T47D (cell line): ENCODE measurements at regions not wholly inside any gene's neighbourhood (a gene's known extent, or its start where the extent isn't known, plus 50 kb on each side); places are given as distances from the start of the nearest gene placed in this dataset.

Experiments used
- DNase-seq, 2 experiments: peaks; one replicate each; pipeline versions ENCODE4 v3.0.0 to v3.0.0-alpha.2; 2011 to 2012; ENCODE audit warnings: low read depth in 1 of 2, low spot score in 1 of 2
- JUND ChIP-seq: IDR thresholded peaks from 2 replicates; pipeline ENCODE4 v1.6.1; 2012; ENCODE audit warnings: low read depth
- in situ Hi-C: cut with HindIII; loops from 2 replicates; pipeline ENCODE4 v1.10.0; 2016; ENCODE audit warnings: low sequenced_read_pairs, low pct_unique_long_range_greater_than_20kb

- in situ Hi-C loops = no loop called here
- no peak for TF ChIP-seq JUND
- DNase-seq = no peak
Observed at GRCh38 chr6:167437888-167438484, 113.1 kb downstream of the TTLL2 start.

GRCh38 chr6:167441715-167442206, 116.9 kb downstream of the TTLL2 start:
- DNase-seq = no peak
- TF ChIP-seq JUND = no peak
- in situ Hi-C loops = no loop called here

GRCh38 chr6:167442245-167442644, 117.4 kb downstream of the TTLL2 start:
- in situ Hi-C loops = no loop called here
- DNase-seq = no peak
- no peak for TF ChIP-seq JUND

GRCh38 chr6:167442796-167443680, 118.2 kb downstream of the TTLL2 start:
- DNase-seq = no peak
- no peak for TF ChIP-seq JUND
- in situ Hi-C loops = no loop called here

GRCh38 chr6:167444602-167445346, 119.9 kb downstream of the TTLL2 start:
- in situ Hi-C loops = no loop called here
- no peak for DNase-seq
- no peak for TF ChIP-seq JUND

- TF ChIP-seq JUND = no peak
- in situ Hi-C loops = no loop called here
- DNase-seq = no peak
Observed at GRCh38 chr6:167445568-167445967, 120.7 kb downstream of the TTLL2 start.

GRCh38 chr6:167446046-167446445, 121.2 kb downstream of the TTLL2 start:
- no peak for DNase-seq
- no peak for TF ChIP-seq JUND
- in situ Hi-C loops = no loop called here

GRCh38 chr6:167446971-167447370, 122.1 kb downstream of the TTLL2 start:
- in situ Hi-C loops = no loop called here
- no peak for DNase-seq
- no peak for TF ChIP-seq JUND

GRCh38 chr6:167448378-167448777, 123.5 kb downstream of the TTLL2 start:
- in situ Hi-C loops = no loop called here
- TF ChIP-seq JUND = no peak
- DNase-seq = no peak

- TF ChIP-seq JUND = no peak
- no peak for DNase-seq
- in situ Hi-C loops = no loop called here
Observed at GRCh38 chr6:167449094-167449861, 124.4 kb downstream of the TTLL2 start.

- TF ChIP-seq JUND = no peak
- no peak for DNase-seq
- in situ Hi-C loops = no loop called here
Observed at GRCh38 chr6:167450626-167451025, 125.7 kb downstream of the TTLL2 start.

GRCh38 chr6:167452338-167453081, 127.6 kb downstream of the TTLL2 start:
- DNase-seq = no peak
- TF ChIP-seq JUND = no peak
- in situ Hi-C loops = no loop called here
